GM10266 (cell line): ENCODE measurements at regions not wholly inside any gene's neighbourhood (a gene's known extent, or its start where the extent isn't known, plus 50 kb on each side); places are given as distances from the start of the nearest gene placed in this dataset.

Experiments
- DNase-seq: peaks from one replicate; pipeline ENCODE4 v3.0.0; 2012; ENCODE audit errors: extremely low spot score
- TF ChIP-seq, protein P1 (sequence below): IDR thresholded peaks from 2 replicates; pipeline ENCODE4 v1.5.1; 2012; ENCODE audit warnings: mild to moderate bottlenecking, low read depth; ENCODE audit not compliant: control insufficient read depth, insufficient read depth; ENCODE audit errors: missing control alignments

DNA sequence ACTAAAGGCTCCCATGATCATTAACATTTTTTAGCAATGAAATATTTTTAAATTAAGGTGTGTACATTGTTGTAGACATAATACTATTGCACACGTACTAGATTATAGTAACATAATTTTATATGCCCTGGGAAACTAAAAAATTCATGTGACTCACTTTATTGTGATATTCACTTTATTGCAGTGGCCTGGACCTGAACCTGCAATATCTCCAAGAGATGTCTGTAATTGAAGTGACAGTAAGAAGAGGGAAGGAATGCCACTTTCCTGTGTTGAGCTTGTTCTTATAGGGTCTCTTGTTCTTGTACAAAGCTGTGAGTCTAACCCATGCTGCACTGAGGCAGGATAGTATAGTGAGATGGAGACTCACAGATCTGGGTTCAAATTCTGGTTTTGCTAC lies 66.9 kb upstream of the USP24 start:
- TF ChIP-seq, protein P1, sequence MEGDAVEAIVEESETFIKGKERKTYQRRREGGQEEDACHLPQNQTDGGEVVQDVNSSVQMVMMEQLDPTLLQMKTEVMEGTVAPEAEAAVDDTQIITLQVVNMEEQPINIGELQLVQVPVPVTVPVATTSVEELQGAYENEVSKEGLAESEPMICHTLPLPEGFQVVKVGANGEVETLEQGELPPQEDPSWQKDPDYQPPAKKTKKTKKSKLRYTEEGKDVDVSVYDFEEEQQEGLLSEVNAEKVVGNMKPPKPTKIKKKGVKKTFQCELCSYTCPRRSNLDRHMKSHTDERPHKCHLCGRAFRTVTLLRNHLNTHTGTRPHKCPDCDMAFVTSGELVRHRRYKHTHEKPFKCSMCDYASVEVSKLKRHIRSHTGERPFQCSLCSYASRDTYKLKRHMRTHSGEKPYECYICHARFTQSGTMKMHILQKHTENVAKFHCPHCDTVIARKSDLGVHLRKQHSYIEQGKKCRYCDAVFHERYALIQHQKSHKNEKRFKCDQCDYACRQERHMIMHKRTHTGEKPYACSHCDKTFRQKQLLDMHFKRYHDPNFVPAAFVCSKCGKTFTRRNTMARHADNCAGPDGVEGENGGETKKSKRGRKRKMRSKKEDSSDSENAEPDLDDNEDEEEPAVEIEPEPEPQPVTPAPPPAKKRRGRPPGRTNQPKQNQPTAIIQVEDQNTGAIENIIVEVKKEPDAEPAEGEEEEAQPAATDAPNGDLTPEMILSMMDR = no peak
- no peak for DNase-seq

DNA sequence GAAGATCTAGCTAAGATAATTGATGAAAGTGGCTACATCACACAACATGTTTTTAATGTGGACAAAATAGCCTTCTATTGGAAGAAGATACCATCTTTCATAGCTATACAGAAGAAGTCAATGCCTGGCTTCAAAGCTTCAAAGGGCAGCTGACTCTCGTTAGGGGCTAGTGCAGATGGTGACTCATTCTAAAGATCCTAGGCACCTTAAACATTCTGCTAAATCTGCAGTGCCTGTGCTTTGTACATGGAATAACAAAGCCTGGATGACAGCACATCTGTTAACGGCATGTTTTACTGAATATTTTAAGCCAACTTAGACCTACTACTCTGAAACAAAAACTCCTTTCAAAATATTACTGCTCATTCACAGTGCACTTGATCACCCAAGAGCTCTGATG lies 65.6 kb upstream of the USP24 start:
- TF ChIP-seq, protein P1 = no peak
- no peak for DNase-seq

DNA sequence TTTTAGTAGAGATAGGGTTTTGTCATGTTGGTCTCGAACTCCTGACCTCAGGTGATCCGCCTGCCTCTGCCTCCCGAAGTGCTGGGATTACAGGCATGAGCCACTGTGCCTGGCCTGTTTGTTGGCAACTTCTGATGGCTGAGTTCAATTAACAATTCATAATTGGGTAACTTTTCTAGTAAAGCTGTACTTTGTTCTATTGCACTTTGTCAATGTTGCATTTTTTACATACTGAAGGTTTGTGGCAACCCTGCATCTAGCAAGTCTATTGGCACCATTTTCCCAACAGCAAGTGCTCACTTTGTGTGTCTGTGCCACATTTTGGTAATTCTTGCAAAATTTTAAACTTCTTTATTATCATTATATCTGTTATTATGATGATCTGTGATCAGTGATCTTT lies 64.5 kb upstream of the USP24 start:
- TF ChIP-seq, protein P1 = no peak
- no peak for DNase-seq

DNA sequence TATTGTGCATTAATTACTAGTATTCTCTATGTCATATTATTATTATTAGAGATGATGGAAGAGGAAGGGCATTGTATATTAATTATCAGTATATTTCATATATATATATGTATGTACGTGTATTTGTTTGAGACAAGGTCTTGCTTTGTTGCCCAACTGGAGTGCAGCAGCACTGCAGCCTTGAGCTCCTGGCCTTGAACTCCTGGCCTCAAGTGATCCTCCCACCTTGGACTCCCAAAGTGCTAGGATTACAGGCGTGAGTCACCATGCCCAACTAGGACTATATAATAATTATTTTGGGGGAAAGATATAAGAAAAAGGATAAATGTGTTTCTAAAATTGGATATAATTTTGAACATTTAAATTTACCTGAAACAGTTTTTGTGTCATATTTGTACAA lies 63.2 kb upstream of the USP24 start:
- no peak for DNase-seq
- TF ChIP-seq, protein P1 = no peak

- DNase-seq = peak; percentile 56
- TF ChIP-seq, protein P1 = peak; percentile 71
Measured at GRCh38 chr1:55277377-55278130, 62.4 kb upstream of the USP24 start.

DNA sequence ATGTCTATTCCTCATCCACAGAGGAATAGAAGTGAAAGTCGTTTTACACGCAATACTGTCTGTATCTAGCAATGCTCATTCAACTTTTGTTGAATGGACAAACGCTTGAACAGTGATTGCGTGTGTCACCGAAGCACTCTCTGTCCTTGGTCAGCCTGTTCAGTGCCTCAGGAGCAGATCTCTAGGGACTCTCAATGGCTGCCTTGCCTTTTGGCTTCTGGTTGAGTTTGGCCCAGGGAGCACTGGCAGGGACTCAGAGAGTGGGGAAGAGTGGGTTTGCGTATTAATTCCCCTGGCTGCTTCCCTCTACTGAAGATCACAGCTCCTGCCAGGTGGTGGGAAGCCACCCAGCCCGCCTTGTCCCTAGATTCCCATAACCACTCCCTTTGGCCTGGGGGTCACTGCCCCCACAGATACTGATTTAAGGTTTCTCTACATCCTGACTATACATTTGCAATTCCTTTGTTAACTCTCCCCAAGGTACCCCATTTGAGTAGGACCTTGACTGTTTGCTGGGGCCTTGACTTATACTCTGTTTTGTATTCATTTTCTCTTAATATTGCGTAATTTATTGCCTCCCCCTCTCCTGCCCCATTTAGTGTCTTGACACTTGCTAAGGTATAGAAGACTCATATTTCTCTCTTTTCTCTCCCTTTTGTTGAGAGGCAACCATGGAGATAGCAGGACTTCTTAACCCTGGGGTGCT lies 61.7 kb upstream of the USP24 start:
- no peak for DNase-seq
- TF ChIP-seq, protein P1 = no peak

GRCh38 chr1:55275941-55276341 lies 60.8 kb upstream of the USP24 start:
- no peak for DNase-seq
- TF ChIP-seq, protein P1 = no peak
